ENCODE measurements at regions not wholly inside any gene's neighbourhood (a gene's known extent, or its start where the extent isn't known, plus 50 kb on each side); places are given as distances from the start of the nearest gene placed in this dataset.
"Not testable (repeated sequence)": the region's sequence is repeated elsewhere in the genome, so short reads cannot be mapped to it uniquely, and the experiment has no call there.

- no peak for DNase-seq (ENCODE audit: low read depth)
These were observed 392.8 kb downstream of the JRKL start for GRCh38 chr11:96782632-96783031.

DNA sequence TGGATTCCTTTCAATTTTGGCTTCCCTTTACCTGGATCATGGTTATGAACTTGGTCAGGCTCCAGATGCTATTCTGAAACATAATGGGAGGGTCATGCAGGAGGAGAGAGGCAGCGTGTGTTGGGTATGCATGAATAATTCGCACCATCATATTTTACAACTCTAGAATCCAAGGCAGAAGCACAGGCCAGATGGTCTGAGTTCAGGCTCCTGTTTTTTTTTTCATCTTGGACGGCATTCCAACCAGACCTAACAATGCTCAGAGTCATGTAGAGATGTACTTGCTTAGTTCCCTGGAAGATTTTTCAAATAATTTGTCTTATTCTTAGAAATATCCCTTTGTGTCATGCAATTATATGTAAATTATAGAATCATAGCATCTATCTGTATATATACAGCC lies 393.5 kb downstream of the JRKL start:
- DNase-seq (ENCODE audit: low read depth), result no peak

GRCh38 chr11:96785073-96785472 lies 395.3 kb downstream of the JRKL start:
- no peak for DNase-seq (ENCODE audit: low read depth)

DNA sequence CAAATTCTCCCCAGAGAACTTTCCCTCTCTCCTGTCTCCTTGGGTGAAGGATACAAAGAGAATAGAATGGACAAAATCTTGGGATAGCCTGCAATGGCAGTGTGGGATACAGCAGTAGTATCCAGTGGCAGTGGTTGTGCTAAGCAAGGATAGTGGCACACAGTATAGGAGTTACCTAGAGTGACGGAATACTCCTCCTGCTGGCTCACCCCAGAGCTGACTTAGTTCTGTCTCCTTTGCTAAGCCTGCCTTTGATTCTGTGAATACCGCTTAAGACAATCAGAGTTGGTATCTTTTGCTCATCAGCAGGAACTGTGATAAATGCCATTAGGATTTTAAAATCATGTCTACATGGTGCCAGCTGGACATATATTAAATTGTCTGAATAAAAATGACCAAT lies 404.3 kb downstream of the JRKL start:
- DNase-seq (ENCODE audit: low read depth), result no peak

- no peak for DNase-seq (ENCODE audit: low read depth)
These were observed 408.6 kb downstream of the JRKL start for GRCh38 chr11:96798445-96798844.

GRCh38 chr11:96815236-96815635 lies 425.4 kb downstream of the JRKL start:
- DNase-seq (ENCODE audit: low read depth), result no peak

DNA sequence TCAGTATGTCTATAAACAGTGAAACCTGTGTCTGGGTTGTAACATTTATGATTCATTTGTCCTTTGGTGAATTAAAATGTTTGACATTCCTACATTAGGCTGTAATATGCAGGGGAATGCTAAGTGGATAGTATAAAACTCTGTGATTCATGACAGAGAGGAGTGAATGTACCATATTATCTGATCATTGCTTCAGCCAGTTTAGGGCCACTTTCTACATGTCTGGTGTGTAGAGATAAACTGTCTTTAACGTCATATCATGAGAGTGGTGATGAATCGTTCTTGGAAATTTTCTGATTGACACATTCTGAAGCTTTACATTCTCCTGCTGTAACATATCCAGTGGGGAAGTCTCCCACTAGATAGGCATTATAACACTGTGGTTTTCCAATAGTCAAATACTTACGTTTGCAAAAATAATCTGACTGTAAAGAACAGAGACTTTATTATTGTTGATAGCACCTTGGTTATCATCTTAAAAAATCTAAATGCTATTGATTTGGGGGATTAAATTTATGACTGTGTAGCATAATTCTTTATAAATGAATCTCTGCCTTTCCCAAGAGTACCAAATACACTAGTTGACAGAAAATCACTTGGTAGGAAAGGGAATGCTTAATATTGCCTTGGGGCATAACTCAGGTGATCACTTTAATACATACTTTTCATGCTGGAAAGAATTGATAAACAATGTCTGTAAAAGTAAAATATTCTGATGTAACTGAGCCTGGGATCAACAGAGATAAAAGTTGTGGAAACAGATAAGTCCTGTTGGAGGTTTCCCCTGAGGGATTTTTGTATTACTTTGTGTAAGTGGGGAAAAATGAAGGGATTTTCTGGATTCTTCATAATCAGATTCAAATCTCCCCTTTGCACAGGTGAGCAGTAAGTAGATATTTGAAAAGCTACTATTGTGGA lies 427.9 kb downstream of the JRKL start:
- DNase-seq (ENCODE audit: low read depth), result peak; percentile 73

DNA sequence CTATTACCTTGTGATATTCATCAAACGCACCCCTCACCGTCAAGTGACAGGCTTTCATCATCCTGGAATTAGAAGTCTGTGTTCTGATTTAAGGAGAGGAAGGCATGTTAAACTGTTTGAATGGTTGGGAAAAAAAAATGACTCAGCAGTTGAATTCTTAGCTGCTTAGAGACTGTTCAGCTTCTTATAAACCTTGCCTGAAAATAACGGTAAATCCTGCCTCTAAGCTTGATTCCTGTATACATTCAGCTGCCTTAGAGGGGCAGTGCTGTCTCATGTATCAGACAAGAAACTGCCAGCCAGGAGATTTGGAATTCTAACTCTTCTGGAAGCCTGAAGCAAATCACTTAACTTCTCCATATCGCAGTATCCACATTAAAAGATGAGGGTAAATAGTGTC lies 437.4 kb downstream of the JRKL start:
- DNase-seq (ENCODE audit: low read depth), result peak; percentile 85

- DNase-seq (ENCODE audit: low read depth), result peak; percentile 51
These were observed 452.0 kb downstream of the JRKL start for GRCh38 chr11:96841792-96842191.

- DNase-seq (ENCODE audit: low read depth), result no peak
These were observed 452.9 kb downstream of the JRKL start for GRCh38 chr11:96842731-96843130.

GRCh38 chr11:96854425-96854824 lies 464.6 kb downstream of the JRKL start:
- no peak for DNase-seq (ENCODE audit: low read depth)

- not testable (repeated sequence) for DNase-seq (ENCODE audit: low read depth)
These were observed 471.9 kb downstream of the JRKL start for GRCh38 chr11:96861722-96862121.

DNA sequence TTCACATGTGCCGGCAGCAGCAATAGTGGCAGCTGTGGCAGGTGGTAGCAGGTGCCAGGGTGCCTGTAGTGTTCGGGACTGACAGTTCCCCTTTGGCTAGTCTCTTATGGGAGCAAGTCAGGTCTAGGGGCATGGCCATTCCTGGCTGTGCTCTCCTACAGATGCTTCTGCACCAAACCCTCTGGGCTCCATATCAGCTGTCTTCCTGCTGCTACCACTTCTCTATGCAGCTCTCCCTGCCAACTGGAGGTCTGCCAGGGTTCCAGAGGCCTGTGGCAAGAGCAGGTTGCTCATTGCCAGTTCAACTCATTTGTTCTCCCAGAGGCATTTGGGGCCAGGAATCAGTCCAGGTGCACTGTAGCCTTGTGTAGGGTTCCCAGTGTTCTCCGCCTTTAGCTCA lies 473.7 kb downstream of the JRKL start:
- DNase-seq (ENCODE audit: low read depth), result no peak

- no peak for DNase-seq (ENCODE audit: low read depth)
These were observed 475.2 kb downstream of the JRKL start for GRCh38 chr11:96865020-96865419.

DNA sequence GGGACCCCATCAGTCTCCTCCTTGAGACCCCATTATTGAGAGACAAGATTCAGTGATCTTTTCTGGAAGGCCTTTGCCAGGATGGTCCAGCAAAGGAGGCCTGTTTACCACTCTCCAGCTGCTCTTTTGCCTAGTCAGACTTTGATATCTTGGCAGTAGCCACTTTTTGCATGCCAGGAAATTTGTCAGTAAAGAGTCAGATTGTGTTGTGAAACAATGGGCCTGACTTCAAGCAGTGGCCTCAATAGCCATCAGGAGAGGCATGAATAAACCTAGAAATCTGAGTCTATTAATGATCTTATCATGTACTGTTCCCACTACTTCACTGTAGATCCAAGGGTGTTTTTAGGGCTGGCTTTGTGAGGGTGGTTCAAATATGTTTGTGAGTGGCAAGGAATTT lies 479.4 kb downstream of the JRKL start:
- DNase-seq (ENCODE audit: low read depth), result peak; percentile 80

DNA sequence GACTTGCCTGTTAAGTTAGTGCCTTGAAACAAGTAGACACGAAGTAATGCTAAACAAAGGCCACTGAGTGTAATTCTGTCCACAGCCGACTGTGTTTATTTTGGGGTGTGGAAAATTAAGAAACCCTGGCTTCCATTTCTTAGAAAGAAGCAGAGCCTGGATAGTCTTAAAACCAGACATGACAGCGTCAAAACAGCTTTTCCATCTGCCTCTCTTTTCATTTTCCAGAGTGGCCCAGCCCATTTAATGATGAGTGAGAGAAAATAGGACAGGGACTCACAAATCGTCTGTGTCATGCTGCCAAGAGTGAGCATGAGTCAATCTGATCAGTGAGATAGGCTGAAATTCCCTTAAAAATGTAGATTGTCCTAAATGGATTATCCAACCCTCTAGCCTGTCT lies 485.9 kb downstream of the JRKL start:
- DNase-seq (ENCODE audit: low read depth), result no peak

GRCh38 chr11:96878299-96879051 lies 488.7 kb downstream of the JRKL start:
- no peak for DNase-seq (ENCODE audit: low read depth)

DNA sequence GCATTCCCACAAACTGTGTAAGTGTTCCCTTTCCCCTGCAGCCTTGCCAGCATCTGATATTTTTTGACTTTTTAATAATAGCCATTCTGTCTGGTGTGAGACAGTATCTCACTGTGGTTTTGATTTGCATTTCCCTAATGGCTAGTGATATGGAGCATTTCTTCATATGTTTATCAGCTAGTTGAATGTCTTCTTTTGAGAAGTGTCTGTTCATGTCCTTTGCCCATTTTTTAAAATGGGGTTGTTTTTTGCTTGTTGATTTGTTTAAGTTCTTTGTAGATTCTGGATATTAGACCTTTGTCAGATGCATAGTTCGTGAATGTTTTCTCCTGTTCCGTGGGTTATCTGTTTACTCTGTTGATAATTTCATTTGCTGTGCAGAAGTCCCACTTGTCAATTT lies 492.8 kb downstream of the JRKL start:
- not testable (repeated sequence) for DNase-seq (ENCODE audit: low read depth)

- DNase-seq (ENCODE audit: low read depth), result no peak
These were observed 495.6 kb downstream of the JRKL start for GRCh38 chr11:96885405-96885804.

DNA sequence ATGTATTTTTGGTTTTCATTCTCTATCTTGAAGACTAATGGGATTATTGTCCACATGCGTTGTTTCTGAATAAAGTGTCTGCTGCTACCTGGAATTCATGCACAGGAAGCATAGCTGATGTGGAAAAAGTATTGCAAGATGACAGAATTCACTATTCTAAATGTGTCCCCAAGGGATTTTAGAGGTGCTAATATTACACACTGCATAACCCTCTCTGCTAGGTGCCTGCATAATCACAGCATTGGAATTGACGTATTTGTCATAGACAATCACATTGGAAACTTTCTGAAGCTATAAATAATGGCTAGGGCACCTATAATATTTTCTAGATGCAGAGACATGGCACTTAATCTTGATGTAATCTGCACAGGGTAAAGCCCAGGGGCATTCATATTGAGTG lies 496.1 kb downstream of the JRKL start:
- no peak for DNase-seq (ENCODE audit: low read depth)

DNA sequence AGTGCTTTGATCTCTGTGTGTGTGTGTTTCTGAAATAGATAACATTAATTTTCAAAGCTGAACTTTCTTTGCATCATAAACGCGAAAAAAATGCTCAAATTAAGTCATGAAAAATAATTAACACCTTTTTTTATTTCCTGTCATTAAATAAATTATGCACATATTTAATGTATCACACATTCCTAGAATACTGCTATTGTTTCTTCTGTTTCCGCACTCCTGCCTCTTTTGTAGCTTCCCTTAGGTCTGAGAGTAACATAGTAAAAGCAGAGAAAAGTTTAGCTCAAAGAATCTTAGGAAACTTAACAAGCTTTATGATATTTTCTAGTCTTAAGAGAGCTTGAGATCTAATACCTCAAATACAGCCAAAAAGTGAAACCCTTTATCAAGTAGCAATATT lies 504.2 kb downstream of the JRKL start:
- DNase-seq (ENCODE audit: low read depth), result no peak

GRCh38 chr11:96894587-96894986 lies 504.8 kb downstream of the JRKL start:
- DNase-seq (ENCODE audit: low read depth), result no peak

DNA sequence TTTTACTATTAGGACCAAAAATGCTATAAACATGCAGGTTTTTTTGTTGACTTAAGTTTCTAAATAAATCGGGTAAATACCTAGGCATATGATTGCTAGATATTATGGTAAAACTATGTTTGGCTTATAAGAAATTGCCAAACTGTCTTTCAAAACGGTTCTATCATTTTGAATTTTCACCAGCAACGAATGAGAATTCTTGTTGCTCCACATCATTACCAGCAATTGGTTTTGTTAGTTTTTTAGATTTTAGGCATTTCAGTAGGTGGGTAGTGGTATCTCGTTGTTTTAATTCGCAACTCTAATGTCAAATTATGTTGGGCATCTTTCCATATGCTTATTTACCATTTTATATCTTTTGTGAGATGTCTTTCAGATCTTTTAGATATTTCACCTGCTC lies 510.2 kb downstream of the JRKL start:
- no peak for DNase-seq (ENCODE audit: low read depth)
